ENCODE measurements at regions not wholly inside any gene's neighbourhood (a gene's known extent, or its start where the extent isn't known, plus 50 kb on each side); places are given as distances from the start of the nearest gene placed in this dataset.

DNA sequence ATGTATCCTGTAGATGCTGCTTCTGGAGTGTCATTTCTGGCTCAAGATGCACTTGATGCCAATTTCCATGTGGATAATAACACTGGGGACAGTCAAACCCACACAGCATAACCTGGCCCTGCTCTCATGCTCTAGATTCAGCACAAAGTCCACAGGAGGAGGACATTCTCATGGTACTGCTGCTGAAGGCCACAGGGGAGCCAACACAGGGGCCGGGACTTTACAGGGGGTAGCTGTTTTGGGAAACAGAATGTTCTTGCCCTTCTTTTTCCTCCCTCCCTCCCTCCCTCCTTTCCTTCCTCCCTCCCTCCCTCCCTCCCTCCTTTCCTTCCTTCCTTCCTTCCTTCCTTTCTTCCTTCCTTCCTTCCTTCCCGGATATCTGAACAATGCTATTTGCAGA is 477.4 kb downstream of the PDCD6IP start:
- H3K4me3 ChIP-seq (ENCODE audit: low read depth, low read length): no peak overlapping the region
- TF ChIP-seq, protein P1, sequence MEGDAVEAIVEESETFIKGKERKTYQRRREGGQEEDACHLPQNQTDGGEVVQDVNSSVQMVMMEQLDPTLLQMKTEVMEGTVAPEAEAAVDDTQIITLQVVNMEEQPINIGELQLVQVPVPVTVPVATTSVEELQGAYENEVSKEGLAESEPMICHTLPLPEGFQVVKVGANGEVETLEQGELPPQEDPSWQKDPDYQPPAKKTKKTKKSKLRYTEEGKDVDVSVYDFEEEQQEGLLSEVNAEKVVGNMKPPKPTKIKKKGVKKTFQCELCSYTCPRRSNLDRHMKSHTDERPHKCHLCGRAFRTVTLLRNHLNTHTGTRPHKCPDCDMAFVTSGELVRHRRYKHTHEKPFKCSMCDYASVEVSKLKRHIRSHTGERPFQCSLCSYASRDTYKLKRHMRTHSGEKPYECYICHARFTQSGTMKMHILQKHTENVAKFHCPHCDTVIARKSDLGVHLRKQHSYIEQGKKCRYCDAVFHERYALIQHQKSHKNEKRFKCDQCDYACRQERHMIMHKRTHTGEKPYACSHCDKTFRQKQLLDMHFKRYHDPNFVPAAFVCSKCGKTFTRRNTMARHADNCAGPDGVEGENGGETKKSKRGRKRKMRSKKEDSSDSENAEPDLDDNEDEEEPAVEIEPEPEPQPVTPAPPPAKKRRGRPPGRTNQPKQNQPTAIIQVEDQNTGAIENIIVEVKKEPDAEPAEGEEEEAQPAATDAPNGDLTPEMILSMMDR (conservative IDR thresholded peaks at IDR 0.05; ENCODE audit: low read depth, low read length): no peak
- no peak for DNase-seq (ENCODE audit: low read depth)

DNA sequence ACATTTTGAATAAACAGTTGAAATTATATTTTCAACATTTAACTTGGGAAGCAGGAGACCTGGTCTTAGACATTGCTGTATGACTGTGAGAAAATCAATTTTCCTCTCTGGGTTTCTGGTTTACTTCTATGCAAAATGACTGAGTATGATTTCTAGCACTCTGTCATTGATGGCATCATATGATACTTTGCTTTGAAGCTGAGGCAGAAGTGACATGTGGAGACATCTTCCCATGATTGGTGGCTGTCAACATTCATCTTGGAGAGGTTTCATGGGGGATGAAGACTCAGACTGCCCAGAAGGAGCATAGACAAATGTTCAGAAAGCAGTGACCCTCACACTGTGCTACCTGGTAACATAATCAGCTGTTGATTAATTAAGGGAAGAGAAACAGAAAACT is 477.9 kb downstream of the PDCD6IP start:
- DNase-seq (ENCODE audit: low read depth): no peak
- H3K4me3 ChIP-seq (ENCODE audit: low read depth, low read length): no peak overlapping the region
- TF ChIP-seq, protein P1 (conservative IDR thresholded peaks at IDR 0.05; ENCODE audit: low read depth, low read length): no peak

DNA sequence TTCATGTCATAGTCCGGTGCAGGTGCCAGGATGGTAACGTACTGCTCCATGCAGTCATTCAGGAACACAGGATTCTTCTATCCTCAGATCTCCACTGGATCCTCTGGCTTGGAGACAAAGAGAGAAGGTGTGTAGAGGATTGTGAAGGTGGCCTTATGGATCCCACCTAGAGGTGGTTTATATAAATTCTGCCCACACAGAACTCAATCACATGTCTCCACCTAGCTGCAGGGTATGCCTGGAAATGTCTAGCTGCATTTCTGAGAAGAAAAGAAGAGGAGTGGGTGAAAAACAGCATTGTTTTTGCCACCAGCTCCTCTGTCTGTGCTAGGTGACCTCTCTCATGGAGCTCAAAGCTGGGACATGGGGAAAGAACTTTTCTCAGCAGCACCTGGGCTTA is 478.7 kb downstream of the PDCD6IP start:
- TF ChIP-seq, protein P1 (conservative IDR thresholded peaks at IDR 0.05; ENCODE audit: low read depth, low read length): peak; percentile 16
- no peak for DNase-seq (ENCODE audit: low read depth)

DNA sequence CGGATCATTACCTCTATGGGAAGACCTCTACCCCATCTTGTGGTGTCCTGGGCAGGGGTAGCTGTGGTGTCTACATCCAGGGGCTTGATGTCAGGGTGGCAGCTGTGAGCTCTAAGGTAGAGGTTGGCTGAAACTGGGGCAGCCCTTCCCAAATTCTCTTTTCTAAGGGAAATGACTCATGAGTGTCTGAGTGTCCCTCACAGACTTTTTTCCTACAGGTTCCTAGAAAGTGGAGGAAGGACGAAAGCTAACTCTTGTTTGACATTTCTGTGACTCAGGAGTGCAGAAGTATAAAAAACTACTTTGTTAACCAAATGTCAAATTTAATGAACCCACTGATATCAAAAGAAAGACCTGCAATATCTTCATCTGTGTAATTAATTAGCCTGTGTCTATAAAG is 481.5 kb downstream of the PDCD6IP start:
- TF ChIP-seq, protein P1 (conservative IDR thresholded peaks at IDR 0.05; ENCODE audit: low read depth, low read length): no peak
- DNase-seq (ENCODE audit: low read depth): no peak
- no peak overlapping the region for H3K4me3 ChIP-seq (ENCODE audit: low read depth, low read length)

More for the DNA sequence above, 478.7 kb downstream of the PDCD6IP start:
- no peak overlapping the region for H3K4me3 ChIP-seq (ENCODE audit: low read depth, low read length)

DNA sequence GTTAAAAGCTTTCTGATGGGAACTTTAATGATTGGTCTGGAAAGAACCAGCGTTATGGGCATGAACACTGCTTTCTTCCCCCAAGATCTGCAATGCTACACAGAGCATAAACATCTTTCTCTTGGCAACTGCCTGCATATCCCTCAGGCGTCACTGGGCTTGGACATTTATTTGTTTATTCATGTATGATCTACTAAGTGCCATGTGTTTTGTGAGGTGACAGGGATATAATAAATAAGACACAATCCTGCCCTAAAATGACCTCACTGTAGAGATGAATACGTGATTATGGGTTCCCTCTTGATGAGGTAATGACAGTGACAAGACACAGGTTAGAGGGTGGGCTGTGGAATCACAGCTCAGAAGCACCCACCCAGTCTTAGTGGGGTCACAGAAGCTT is 485.3 kb downstream of the PDCD6IP start:
- H3K4me3 ChIP-seq (ENCODE audit: low read depth, low read length): no peak overlapping the region
- TF ChIP-seq, protein P1 (conservative IDR thresholded peaks at IDR 0.05; ENCODE audit: low read depth, low read length): no peak

DNA sequence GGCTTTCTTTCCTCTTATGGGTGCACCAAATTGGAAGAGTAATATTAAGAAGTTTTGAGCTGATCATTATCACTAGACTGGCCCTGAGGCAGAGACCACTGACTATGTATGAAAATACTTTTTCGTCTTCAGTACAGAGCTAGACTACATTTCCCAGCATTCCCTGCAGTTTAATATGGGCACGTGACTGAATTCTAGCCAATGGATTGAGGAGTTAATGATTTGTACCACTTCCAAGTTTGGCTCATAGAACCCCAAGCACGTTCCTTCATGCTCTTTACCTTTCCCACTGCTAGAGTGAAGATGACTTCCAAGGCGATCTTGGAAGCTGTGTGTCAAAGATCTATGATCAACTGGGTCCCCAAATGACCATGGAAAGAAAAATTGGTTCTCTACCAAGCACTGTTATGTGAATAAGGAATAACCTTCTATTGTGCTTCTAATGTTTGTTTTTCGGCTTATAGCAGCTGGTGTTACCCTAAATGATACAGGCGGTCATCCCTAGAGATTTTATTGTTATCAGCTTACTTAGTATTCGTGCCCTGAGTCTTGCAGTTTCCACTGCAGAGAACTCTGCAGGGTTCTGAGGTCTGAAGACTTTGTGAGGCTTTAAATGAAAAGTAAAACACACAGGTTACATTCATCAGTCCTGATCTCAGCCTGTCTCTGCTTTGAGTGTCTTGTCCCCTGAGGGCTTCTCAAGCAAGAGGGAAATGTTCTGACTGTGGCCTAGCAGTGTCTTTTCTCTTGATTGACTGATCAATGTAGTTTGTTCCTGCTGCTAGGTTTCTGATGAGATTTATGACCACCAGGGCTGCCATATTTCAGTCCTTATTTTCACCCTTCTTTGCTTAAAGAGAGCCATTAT is 486.8 kb downstream of the PDCD6IP start:
- no peak for DNase-seq (ENCODE audit: low read depth)
- no peak overlapping the region for H3K4me3 ChIP-seq (ENCODE audit: low read depth, low read length)
- TF ChIP-seq, protein P1 (conservative IDR thresholded peaks at IDR 0.05; ENCODE audit: low read depth, low read length): no peak

More for the DNA sequence above, 485.3 kb downstream of the PDCD6IP start:
- no peak for DNase-seq (ENCODE audit: low read depth)

DNA sequence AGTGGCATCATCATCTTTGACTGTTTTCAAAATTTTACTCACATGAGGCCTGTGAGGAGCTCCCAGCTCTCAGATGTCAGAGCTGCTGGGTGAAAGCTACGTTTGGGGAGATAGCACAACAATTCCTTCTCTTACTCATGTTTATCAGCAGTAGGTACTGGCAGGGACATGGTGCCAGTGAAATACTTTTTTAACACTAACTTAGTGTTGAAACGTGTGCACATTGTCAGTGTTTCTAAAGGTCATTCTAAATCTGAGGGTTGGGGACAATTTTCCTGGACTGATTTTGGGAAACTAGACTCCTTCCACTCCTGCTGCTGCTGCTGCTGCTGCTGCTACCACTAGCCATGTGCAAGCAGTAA is 487.4 kb downstream of the PDCD6IP start:
- TF ChIP-seq, protein P1 (conservative IDR thresholded peaks at IDR 0.05; ENCODE audit: low read depth, low read length): no peak
- H3K4me3 ChIP-seq (ENCODE audit: low read depth, low read length): no peak overlapping the region
- no peak for DNase-seq (ENCODE audit: low read depth)

All from choroid plexus epithelial cell (primary cell).